Fibroblast of mammary gland (primary cell): ENCODE measurements at regions not wholly inside any gene's neighbourhood (a gene's known extent, or its start where the extent isn't known, plus 50 kb on each side); places are given as distances from the start of the nearest gene placed in this dataset.

ENCODE experiments used
- DNase-seq: peaks from one replicate; pipeline ENCODE4 v3.0.0-alpha.2; 2010; ENCODE audit warnings: low read depth
- H3K4me3 ChIP-seq: 2 replicates; pipeline ENCODE4 v1.5.1; 2011; ENCODE audit warnings: low read depth, mild to moderate bottlenecking, low read length, moderate library complexity; ENCODE audit not compliant: control insufficient read depth
- CTCF ChIP-seq: conservative IDR thresholded peaks from 2 replicates; pipeline ENCODE4 v1.5.1; 2011; ENCODE audit warnings: low read depth, low read length, inconsistent platforms; ENCODE audit not compliant: control insufficient read depth, insufficient read depth

GRCh38 chr6:113076116-113076515 lies 729.0 kb downstream of the RFPL4B start:
- DNase-seq = no peak
- no peak for TF ChIP-seq CTCF
- no peak overlapping the region for H3K4me3 ChIP-seq

GRCh38 chr6:113076816-113077215 lies 729.7 kb downstream of the RFPL4B start:
- no peak for TF ChIP-seq CTCF
- DNase-seq = no peak
- H3K4me3 ChIP-seq = no peak overlapping the region

GRCh38 chr6:113077794-113078193 lies 730.7 kb downstream of the RFPL4B start:
- no peak for DNase-seq
- TF ChIP-seq CTCF = no peak
- H3K4me3 ChIP-seq = no peak overlapping the region

- no peak overlapping the region for H3K4me3 ChIP-seq
- no peak for DNase-seq
- TF ChIP-seq CTCF = no peak
Observed at GRCh38 chr6:113078791-113079190, 731.7 kb downstream of the RFPL4B start.

- peak; percentile 59 for DNase-seq
- no peak overlapping the region for H3K4me3 ChIP-seq
- no peak for TF ChIP-seq CTCF
Observed at GRCh38 chr6:113082745-113083144, 735.6 kb downstream of the RFPL4B start.

GRCh38 chr6:113083947-113084346 lies 736.8 kb downstream of the RFPL4B start:
- no peak for TF ChIP-seq CTCF
- no peak overlapping the region for H3K4me3 ChIP-seq
- DNase-seq = no peak

GRCh38 chr6:113089056-113089455 lies 741.9 kb downstream of the RFPL4B start:
- H3K4me3 ChIP-seq = no peak overlapping the region
- TF ChIP-seq CTCF = no peak
- no peak for DNase-seq
